IMR-90 (cell line): ENCODE measurements at regions not wholly inside any gene's neighbourhood (a gene's known extent, or its start where the extent isn't known, plus 50 kb on each side); places are given as distances from the start of the nearest gene placed in this dataset.

Experiments
- ATAC-seq: fragments of 200-7000 bp; cut with Tn5 transposase; 2 replicates; pipeline ENCODE4 v1.9.1; 2020; ENCODE audit warnings: low read depth, mild to moderate bottlenecking, moderate library complexity
- BruUV-seq: library from RNA; stranded (reverse); fragments of 400-500 nt; replicated peaks from 2 replicates; lab custom pipeline; 2021; lab: Mats Ljungman, UMichigan
- CTCF ChIA-PET: fragments of 300-600 bp; formaldehyde crosslinking; extraction: SDS; loops from one replicate; lab custom pipeline; 2021; ENCODE audit warnings: antibody characterized with exemption; lab: Yijun Ruan, JAX
- POLR2A ChIA-PET: fragments of 300-600 bp; sonication (Branson Sonifier 250); formaldehyde crosslinking; loops from one replicate; lab custom pipeline; 2022; ENCODE audit warnings: antibody characterized with exemption; ENCODE audit not compliant: unreplicated experiment; lab: Charles Lee
- DNase-seq: peaks from one replicate; pipeline ENCODE4 v3.0.0; 2013
- H2AFZ ChIP-seq: replicated peaks from 2 replicates; pipeline ENCODE3; 2013; ENCODE audit warnings: low read length, mild to moderate bottlenecking; ENCODE audit not compliant: poor library complexity
- H2AK5ac ChIP-seq: 2 replicates; pipeline ENCODE4 v1.6.1; 2013; ENCODE audit warnings: low read depth, low read length, inconsistent platforms
- H2AK9ac ChIP-seq: replicated peaks from 2 replicates; pipeline ENCODE3; 2013; ENCODE audit warnings: mild to moderate bottlenecking, low read depth, low read length, moderate library complexity; ENCODE audit not compliant: poor library complexity
- H2BK120ac ChIP-seq: 2 replicates; pipeline ENCODE4 v1.6.1; 2013; ENCODE audit warnings: low read depth, low read length, inconsistent platforms
- H2BK15ac ChIP-seq: 3 replicates; pipeline ENCODE4 v1.6.1; 2013; ENCODE audit warnings: low read depth, low read length, inconsistent platforms
- H2BK20ac ChIP-seq: 2 replicates; pipeline ENCODE4 v1.6.1; 2013; ENCODE audit warnings: low read depth, mild to moderate bottlenecking, inconsistent platforms, low read length, moderate library complexity
- H2BK5ac ChIP-seq: 2 replicates; pipeline ENCODE4 v1.6.1; 2013; ENCODE audit warnings: mild to moderate bottlenecking, low read depth, low read length, inconsistent platforms; ENCODE audit not compliant: poor library complexity, severe bottlenecking
- H3K14ac ChIP-seq: replicated peaks from 2 replicates; pipeline ENCODE4 v1.6.1; 2013; ENCODE audit warnings: low read depth, low read length, inconsistent platforms
- H3K18ac ChIP-seq: 2 replicates; pipeline ENCODE4 v1.6.1; 2013; ENCODE audit warnings: low read depth, low read length, control low read depth
- H3K23ac ChIP-seq: 2 replicates; pipeline ENCODE4 v1.6.1; 2013; ENCODE audit warnings: low read depth, low read length, inconsistent platforms
- H3K27ac ChIP-seq: 2 replicates; pipeline ENCODE4 v1.5.1; 2013; ENCODE audit warnings: mild to moderate bottlenecking, control low read depth, low read length; ENCODE audit not compliant: insufficient read depth
- H3K27me3 ChIP-seq: 2 replicates; pipeline ENCODE4 v1.6.1; 2013; ENCODE audit warnings: low read length; ENCODE audit not compliant: control insufficient read depth, insufficient read depth
- H3K36me3 ChIP-seq: 2 replicates; pipeline ENCODE4 v1.6.1; 2013; ENCODE audit warnings: low read length, mixed read lengths; ENCODE audit not compliant: control insufficient read depth, insufficient read depth
- H3K4ac ChIP-seq: 2 replicates; pipeline ENCODE4 v1.6.1; 2013; ENCODE audit warnings: low read depth, low read length, inconsistent platforms
- H3K4me1 ChIP-seq: 2 replicates; pipeline ENCODE4 v1.6.1; 2013; ENCODE audit warnings: low read length, mixed read lengths; ENCODE audit not compliant: control insufficient read depth, insufficient read depth
- H3K4me2 ChIP-seq: 2 replicates; pipeline ENCODE4 v1.6.1; 2013; ENCODE audit warnings: low read depth, mild to moderate bottlenecking, control low read depth, low read length, moderate library complexity
- H3K4me3 ChIP-seq: 2 replicates; pipeline ENCODE4 v1.5.1; 2013; ENCODE audit warnings: low read depth, mild to moderate bottlenecking, control low read depth, low read length, moderate library complexity; ENCODE audit not compliant: insufficient read depth
- H3K56ac ChIP-seq: 2 replicates; pipeline ENCODE4 v1.6.1; 2013; ENCODE audit warnings: low read length, inconsistent platforms; ENCODE audit not compliant: insufficient read depth; ENCODE audit errors: extremely low read depth
- H3K79me1 ChIP-seq, 2 experiments: 2 replicates each; pipeline ENCODE4 v1.6.1; 2013; ENCODE audit warnings: low read length in 2 of 2, inconsistent platforms in 1 of 2, low read depth in 1 of 2
- H3K9ac ChIP-seq: 2 replicates; pipeline ENCODE4 v1.6.1; 2013; ENCODE audit warnings: low read depth, low read length, control low read depth
- H3K9me1 ChIP-seq: 2 replicates; pipeline ENCODE4 v1.6.1; 2013; ENCODE audit warnings: low read length, inconsistent platforms; ENCODE audit not compliant: insufficient read depth
- H3K9me3 ChIP-seq: 2 replicates; pipeline ENCODE4 v1.6.1; 2013; ENCODE audit warnings: low read length; ENCODE audit not compliant: control insufficient read depth, insufficient read depth
- H4K20me1 ChIP-seq: 2 replicates; pipeline ENCODE4 v1.6.1; 2013; ENCODE audit warnings: low read length, inconsistent platforms; ENCODE audit not compliant: insufficient read depth
- H4K5ac ChIP-seq: 2 replicates; pipeline ENCODE4 v1.6.1; 2013; ENCODE audit warnings: mild to moderate bottlenecking, low read depth, low read length, control low read depth
- H4K8ac ChIP-seq, 2 experiments: 2 replicates each; pipeline ENCODE4 v1.6.1; 2013; ENCODE audit warnings: low read depth in 2 of 2, low read length in 2 of 2, control low read depth in 1 of 2, inconsistent platforms in 1 of 2
- H4K91ac ChIP-seq: 2 replicates; pipeline ENCODE4 v1.6.1; 2013; ENCODE audit warnings: low read depth, low read length, inconsistent platforms; ENCODE audit not compliant: insufficient read depth
- BHLHE40 ChIP-seq: fragments of 150-350 bp; IDR thresholded peaks from 2 replicates; pipeline ENCODE4 v1.6.1; 2016; ENCODE audit warnings: mild to moderate bottlenecking, low read depth, low read length
- MAFK ChIP-seq: IDR thresholded peaks from 2 replicates; pipeline ENCODE4 v1.6.1; 2012; ENCODE audit warnings: low read depth, low read length, improper control_type of control experiment
- WGBS, 2 experiments: methylation state at CpG; one replicate each; pipeline versions ENCODE4 v1.1.5 to v1.1.7; 2013; ENCODE audit warnings: missing lambda C conversion rate in 2 of 2; ENCODE audit not compliant: insufficient read length in 1 of 2; ENCODE audit errors: extremely low coverage in 2 of 2; 5-methylcytosine and 5-hydroxymethylcytosine counted together
- dilution Hi-C: fragments of 300-500 bp; cut with HindIII; formaldehyde crosslinking; loops from one replicate; pipeline ENCODE4 v1.14.3; 2018; ENCODE audit warnings: low sequenced_read_pairs; ENCODE audit not compliant: unreplicated experiment
- in situ Hi-C: fragments of 300-500 bp; cut with MboI; formaldehyde crosslinking; loops from 3 replicates; pipeline ENCODE4 v1.14.3; 2019; ENCODE audit warnings: low sequenced_read_pairs, inconsistent platforms, mixed read lengths
- intact Hi-C: fragments of 100-400 bp; cut with micrococcal nuclease; formaldehyde crosslinking; loops from 2 replicates; pipeline ENCODE4 v1.10.0; 2022

DNA sequence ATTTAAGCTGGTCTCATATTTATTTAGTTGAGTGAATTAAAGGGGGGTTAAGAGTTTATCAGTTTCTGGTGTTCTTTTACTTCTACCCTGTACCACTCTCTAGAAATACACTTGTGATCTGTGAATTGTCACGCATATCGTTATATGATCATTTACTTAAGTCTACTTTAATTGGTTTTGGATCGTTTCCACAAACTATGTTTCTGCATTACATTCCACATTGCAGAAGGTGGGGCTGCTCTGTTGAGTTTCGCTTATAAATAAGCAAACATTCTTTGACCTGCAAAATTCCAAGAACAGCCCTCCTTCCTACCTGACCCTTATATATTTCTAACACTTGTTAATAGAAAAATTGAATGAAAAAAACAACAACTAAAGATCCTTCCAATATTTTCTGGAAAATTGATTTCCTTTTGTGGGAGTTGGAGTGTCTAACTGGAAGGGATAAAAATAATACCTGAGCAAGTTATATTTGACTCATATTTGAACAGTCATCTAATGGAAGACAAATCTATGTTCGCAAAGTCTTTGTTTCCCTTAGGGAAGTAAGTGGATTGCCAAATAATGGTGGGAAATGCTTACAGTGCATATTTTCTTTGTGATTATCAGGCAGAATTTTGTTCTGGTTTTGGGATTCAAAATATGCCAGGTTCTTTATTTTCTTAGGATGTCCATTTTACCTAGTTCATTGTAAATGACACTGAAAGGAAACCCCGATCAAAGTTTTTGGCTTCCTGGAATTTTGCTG, 152.7 kb downstream of the RELL1 start:
- Histone ChIP-seq H3K56ac (no peak overlapping the region), H4K8ac (no peak overlapping the region), H3K27ac (no peak overlapping the region), H2AFZ (no peak overlapping the region), H2BK120ac (no peak overlapping the region), H3K36me3 (no peaks in the 10 kb centered on the region), H2BK20ac (no peak overlapping the region), H3K27me3 (no peaks in the 10 kb centered on the region), H3K4ac (no peak overlapping the region), H3K18ac (no peak overlapping the region), H4K91ac (no peak overlapping the region), H2BK5ac (no peak overlapping the region), H3K9ac (no peak overlapping the region), H3K4me1 (no peaks in the 10 kb centered on the region), H3K4me2 (no peak overlapping the region), H3K9me3 (no peaks in the 10 kb centered on the region), H3K23ac (no peak overlapping the region), H4K5ac (no peak overlapping the region), H3K14ac (no peak overlapping the region), H2AK9ac (no peak overlapping the region), H4K20me1 (no peaks in the 10 kb centered on the region), H2BK15ac (no peak overlapping the region), H2AK5ac (no peak overlapping the region), H3K79me1 (no peaks in the 10 kb centered on the region), H3K9me1 (no peaks in the 10 kb centered on the region), H3K4me3 (no peak overlapping the region)
- no TSS peak for BruUV-seq
- ATAC-seq (no peak), DNase-seq (no peak)
- WGBS, 2 experiments, result no CpG with 5 or more reads among the region's 6 CpGs
- dilution Hi-C loops, result no loop called here
- POLR2A ChIA-PET, result no interaction called here
- TF ChIP-seq MAFK (peak; percentile 87), BHLHE40 (no peak)
- CTCF ChIA-PET, result interaction anchor here (1.1 kb wide), 1 partner anchor 80 kb away, joined by 3 read pairs; a partner anchor contains a TSS
- intact Hi-C loops, result no loop called here
- in situ Hi-C loops, result no loop called here
